Ishikawa (cell line): ENCODE measurements at regions not wholly inside any gene's neighbourhood (a gene's known extent, or its start where the extent isn't known, plus 50 kb on each side); places are given as distances from the start of the nearest gene placed in this dataset.

ENCODE experiments used
- EGR1 ChIP-seq: IDR thresholded peaks from 2 replicates; pipeline ENCODE4 v1.6.1; 2012
- EP300 ChIP-seq: IDR thresholded peaks from 2 replicates; pipeline ENCODE4 v1.6.1; 2012; ENCODE audit warnings: borderline replicate concordance
- RAD21 ChIP-seq: IDR thresholded peaks from 2 replicates; pipeline ENCODE4 v1.6.1; 2012; ENCODE audit warnings: low read depth
- TAF1 ChIP-seq: IDR thresholded peaks from 2 replicates; pipeline ENCODE4 v1.6.1; 2012; ENCODE audit warnings: low read depth, mild to moderate bottlenecking
- TCF12 ChIP-seq: IDR thresholded peaks from 2 replicates; pipeline ENCODE4 v1.6.1; 2012; ENCODE audit warnings: low read depth
- YY1 ChIP-seq: IDR thresholded peaks from 2 replicates; pipeline ENCODE4 v1.6.1; 2012; ENCODE audit warnings: low read depth
- ZBTB7A ChIP-seq: IDR thresholded peaks from 2 replicates; pipeline ENCODE4 v1.6.1; 2012; ENCODE audit warnings: low read depth
- TF ChIP-seq, protein P1 (sequence below): IDR thresholded peaks from 2 replicates; pipeline ENCODE4 v1.6.1; 2012
- TF ChIP-seq, protein P2 (sequence below): IDR thresholded peaks from 2 replicates; pipeline ENCODE4 v1.6.1; 2012; ENCODE audit warnings: low read depth, mild to moderate bottlenecking
- TF ChIP-seq, protein P3 (sequence below): IDR thresholded peaks from 2 replicates; pipeline ENCODE4 v1.6.1; 2012

DNA sequence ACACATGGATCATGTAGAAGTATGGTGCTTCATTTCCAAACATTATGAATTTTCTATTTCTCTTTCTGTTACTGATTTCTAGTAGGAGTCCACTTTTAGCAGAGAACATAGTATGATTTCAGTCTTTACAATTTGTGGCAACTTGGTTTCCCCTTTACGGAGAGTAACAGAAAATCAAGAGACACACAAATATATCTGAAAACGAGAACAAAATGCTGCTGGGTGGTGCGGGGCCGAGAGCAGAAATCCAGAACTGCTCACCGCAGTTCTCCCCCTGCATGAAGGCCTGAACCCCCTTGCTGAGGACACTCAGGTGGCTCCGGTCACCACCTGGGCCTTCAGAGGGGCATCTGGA, 94.5 kb upstream of the FMN2 start:
- TF ChIP-seq EP300 (no peak), RAD21 (no peak), TAF1 (no peak), YY1 (no peak), TCF12 (no peak), ZBTB7A (no peak), EGR1 (no peak)
- TF ChIP-seq, protein P1, sequence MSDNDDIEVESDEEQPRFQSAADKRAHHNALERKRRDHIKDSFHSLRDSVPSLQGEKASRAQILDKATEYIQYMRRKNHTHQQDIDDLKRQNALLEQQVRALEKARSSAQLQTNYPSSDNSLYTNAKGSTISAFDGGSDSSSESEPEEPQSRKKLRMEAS, result no peak
- TF ChIP-seq, protein P2, sequence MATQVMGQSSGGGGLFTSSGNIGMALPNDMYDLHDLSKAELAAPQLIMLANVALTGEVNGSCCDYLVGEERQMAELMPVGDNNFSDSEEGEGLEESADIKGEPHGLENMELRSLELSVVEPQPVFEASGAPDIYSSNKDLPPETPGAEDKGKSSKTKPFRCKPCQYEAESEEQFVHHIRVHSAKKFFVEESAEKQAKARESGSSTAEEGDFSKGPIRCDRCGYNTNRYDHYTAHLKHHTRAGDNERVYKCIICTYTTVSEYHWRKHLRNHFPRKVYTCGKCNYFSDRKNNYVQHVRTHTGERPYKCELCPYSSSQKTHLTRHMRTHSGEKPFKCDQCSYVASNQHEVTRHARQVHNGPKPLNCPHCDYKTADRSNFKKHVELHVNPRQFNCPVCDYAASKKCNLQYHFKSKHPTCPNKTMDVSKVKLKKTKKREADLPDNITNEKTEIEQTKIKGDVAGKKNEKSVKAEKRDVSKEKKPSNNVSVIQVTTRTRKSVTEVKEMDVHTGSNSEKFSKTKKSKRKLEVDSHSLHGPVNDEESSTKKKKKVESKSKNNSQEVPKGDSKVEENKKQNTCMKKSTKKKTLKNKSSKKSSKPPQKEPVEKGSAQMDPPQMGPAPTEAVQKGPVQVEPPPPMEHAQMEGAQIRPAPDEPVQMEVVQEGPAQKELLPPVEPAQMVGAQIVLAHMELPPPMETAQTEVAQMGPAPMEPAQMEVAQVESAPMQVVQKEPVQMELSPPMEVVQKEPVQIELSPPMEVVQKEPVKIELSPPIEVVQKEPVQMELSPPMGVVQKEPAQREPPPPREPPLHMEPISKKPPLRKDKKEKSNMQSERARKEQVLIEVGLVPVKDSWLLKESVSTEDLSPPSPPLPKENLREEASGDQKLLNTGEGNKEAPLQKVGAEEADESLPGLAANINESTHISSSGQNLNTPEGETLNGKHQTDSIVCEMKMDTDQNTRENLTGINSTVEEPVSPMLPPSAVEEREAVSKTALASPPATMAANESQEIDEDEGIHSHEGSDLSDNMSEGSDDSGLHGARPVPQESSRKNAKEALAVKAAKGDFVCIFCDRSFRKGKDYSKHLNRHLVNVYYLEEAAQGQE, result no peak
- TF ChIP-seq, protein P3, sequence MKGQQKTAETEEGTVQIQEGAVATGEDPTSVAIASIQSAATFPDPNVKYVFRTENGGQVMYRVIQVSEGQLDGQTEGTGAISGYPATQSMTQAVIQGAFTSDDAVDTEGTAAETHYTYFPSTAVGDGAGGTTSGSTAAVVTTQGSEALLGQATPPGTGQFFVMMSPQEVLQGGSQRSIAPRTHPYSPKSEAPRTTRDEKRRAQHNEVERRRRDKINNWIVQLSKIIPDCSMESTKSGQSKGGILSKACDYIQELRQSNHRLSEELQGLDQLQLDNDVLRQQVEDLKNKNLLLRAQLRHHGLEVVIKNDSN, result no peak
